GM12891 (cell line): ENCODE measurements at regions not wholly inside any gene's neighbourhood (a gene's known extent, or its start where the extent isn't known, plus 50 kb on each side); places are given as distances from the start of the nearest gene placed in this dataset.

ENCODE experiments used
- PAX5 ChIP-seq: IDR thresholded peaks from 2 replicates; pipeline ENCODE4 v1.6.1; 2011; ENCODE audit warnings: low read length, moderate library complexity, mild to moderate bottlenecking; ENCODE audit not compliant: insufficient read depth, severe bottlenecking
- POLR2A ChIP-seq: IDR thresholded peaks from 2 replicates; pipeline ENCODE4 v1.6.1; 2011; ENCODE audit warnings: low read depth, low read length, control low read depth
- POLR2AphosphoS5 ChIP-seq: IDR thresholded peaks from 2 replicates; pipeline ENCODE4 v1.6.1; 2011; ENCODE audit warnings: low read depth, low read length, control low read depth
- POU2F2 ChIP-seq: IDR thresholded peaks from 2 replicates; pipeline ENCODE4 v1.6.1; 2011; ENCODE audit warnings: low read depth, mild to moderate bottlenecking, control low read depth, low read length, moderate library complexity
- SPI1 ChIP-seq: IDR thresholded peaks from 2 replicates; pipeline ENCODE4 v1.6.1; 2011; ENCODE audit warnings: low read depth, low read length, control low read depth
- TAF1 ChIP-seq: IDR thresholded peaks from 2 replicates; pipeline ENCODE4 v1.6.1; 2011; ENCODE audit warnings: low read depth, low read length, control low read depth

DNA sequence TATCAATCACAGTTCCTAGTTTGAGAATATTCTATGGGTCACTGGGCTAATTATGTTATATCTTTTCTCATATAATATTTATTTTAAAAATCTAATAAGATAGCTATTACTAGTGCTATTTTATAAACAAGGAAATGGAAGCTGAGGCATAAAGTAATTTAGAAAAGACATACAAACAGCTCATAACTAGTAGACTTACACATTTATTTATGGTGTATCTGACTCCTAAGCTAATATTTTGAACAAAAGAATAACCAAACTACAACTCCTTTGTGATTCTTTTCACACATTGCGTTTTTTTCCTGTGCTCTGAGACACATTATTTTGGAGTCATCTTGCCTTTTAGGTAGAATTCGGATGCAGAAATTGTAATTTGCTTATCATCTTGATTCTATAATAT lies 742.0 kb upstream of the LRRTM4 start:
- TF ChIP-seq TAF1 = no peak
- no peak for TF ChIP-seq PAX5
- TF ChIP-seq POLR2A = no peak
- TF ChIP-seq POLR2AphosphoS5 = no peak
- TF ChIP-seq SPI1 = no peak
- TF ChIP-seq POU2F2 = no peak
